Progenitor cell of endocrine pancreas (in vitro differentiated cells): ENCODE measurements at regions not wholly inside any gene's neighbourhood (a gene's known extent, or its start where the extent isn't known, plus 50 kb on each side); places are given as distances from the start of the nearest gene placed in this dataset.
"Not testable (repeated sequence)": the region's sequence is repeated elsewhere in the genome, so short reads cannot be mapped to it uniquely, and the experiment has no call there.

Source experiments
- DNase-seq: peaks from one replicate; pipeline ENCODE4 v3.0.0; 2021; ENCODE audit warnings: low spot score; ENCODE audit not compliant: unreplicated experiment
- H3K27ac Mint-ChIP-seq: 2 replicates; pipeline ENCODE4 v1.8.0; 2021; ENCODE audit warnings: mild to moderate bottlenecking, moderate library complexity, mixed read lengths
- H3K27me3 Mint-ChIP-seq: 2 replicates; pipeline ENCODE4 v1.8.0; 2021; ENCODE audit warnings: mixed read lengths
- H3K36me3 Mint-ChIP-seq: 2 replicates; pipeline ENCODE4 v1.8.0; 2022; ENCODE audit warnings: mixed read lengths; ENCODE audit not compliant: insufficient read depth
- H3K4me1 Mint-ChIP-seq: 2 replicates; pipeline ENCODE4 v1.8.0; 2021; ENCODE audit warnings: low read depth, mixed read lengths
- H3K4me3 Mint-ChIP-seq: 2 replicates; pipeline ENCODE4 v1.8.0; 2021; ENCODE audit warnings: low read depth, mild to moderate bottlenecking, moderate library complexity, mixed read lengths
- H3K9me3 Mint-ChIP-seq: 2 replicates; pipeline ENCODE4 v1.8.0; 2021; ENCODE audit warnings: low read depth, mixed read lengths
- CTCF ChIP-seq: fragments of 200-600 bp; sonication (generic); IDR thresholded peaks from one replicate; pipeline ENCODE4 v1.5.0; 2021; ENCODE audit warnings: antibody characterized with exemption, mild to moderate bottlenecking; ENCODE audit not compliant: unreplicated experiment

DNA sequence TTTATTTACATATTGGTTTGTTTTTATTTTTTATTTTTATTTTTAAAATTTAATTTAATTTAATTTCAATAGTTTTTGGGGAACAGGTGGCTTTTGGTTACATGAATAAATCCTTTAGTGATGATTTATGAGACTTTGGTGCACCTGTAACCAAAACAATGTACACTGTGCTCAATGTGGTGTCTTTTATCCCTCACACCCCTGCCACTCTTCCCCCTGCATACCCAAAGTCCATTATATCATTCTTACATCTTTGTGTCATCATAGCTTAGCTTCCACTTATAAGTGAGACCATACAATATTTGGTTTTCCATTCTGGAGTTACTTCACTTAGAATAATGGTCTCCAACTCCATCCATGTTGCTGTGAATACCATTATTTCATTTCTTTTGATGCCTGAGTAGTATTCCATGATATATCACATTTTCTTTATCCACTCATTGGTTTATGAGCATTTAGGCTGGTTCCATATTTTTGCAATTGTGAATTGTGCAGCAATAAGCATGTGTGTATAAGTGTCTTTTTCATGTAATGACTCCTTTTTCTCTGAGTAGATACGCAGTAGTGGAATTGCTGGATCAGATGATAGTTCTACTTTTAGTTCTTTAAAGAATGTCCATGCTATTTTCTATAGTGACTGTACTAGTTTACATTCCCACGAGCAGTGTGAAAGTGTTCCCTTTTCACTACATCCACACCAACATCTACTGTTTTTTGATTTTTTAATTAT, 157.1 kb downstream of the CPXCR1 start:
- H3K36me3 Mint-ChIP-seq: no peaks in the 10 kb centered on the region
- H3K9me3 Mint-ChIP-seq: peaks cover 28% of the 10 kb centered on the region
- H3K4me3 Mint-ChIP-seq: no peak overlapping the region
- no peaks in the 10 kb centered on the region for H3K27me3 Mint-ChIP-seq
- no peak overlapping the region for H3K27ac Mint-ChIP-seq
- DNase-seq: no peak
- TF ChIP-seq CTCF: no peak
- no peaks in the 10 kb centered on the region for H3K4me1 Mint-ChIP-seq

GRCh38 chrX:88908056-88908455, 161.0 kb downstream of the CPXCR1 start:
- no peaks in the 10 kb centered on the region for H3K4me1 Mint-ChIP-seq
- H3K9me3 Mint-ChIP-seq: peaks cover 18% of the 10 kb centered on the region
- no peaks in the 10 kb centered on the region for H3K36me3 Mint-ChIP-seq
- H3K27ac Mint-ChIP-seq: no peak overlapping the region
- TF ChIP-seq CTCF: no peak
- no peak overlapping the region for H3K4me3 Mint-ChIP-seq
- DNase-seq: no peak
- no peaks in the 10 kb centered on the region for H3K27me3 Mint-ChIP-seq

- DNase-seq: no peak
- no peaks in the 10 kb centered on the region for H3K4me1 Mint-ChIP-seq
- no peaks in the 10 kb centered on the region for H3K9me3 Mint-ChIP-seq
- peaks cover 4% of the 10 kb centered on the region for H3K27me3 Mint-ChIP-seq
- H3K36me3 Mint-ChIP-seq: no peaks in the 10 kb centered on the region
- no peak for TF ChIP-seq CTCF
- no peak overlapping the region for H3K27ac Mint-ChIP-seq
- H3K4me3 Mint-ChIP-seq: no peak overlapping the region
Measured at GRCh38 chrX:88937616-88938015, 190.6 kb downstream of the CPXCR1 start.

- Mint-ChIP-seq H3K4me1 (no peaks in the 10 kb centered on the region), H3K36me3 (no peaks in the 10 kb centered on the region), H3K27ac (no peak overlapping the region), H3K9me3 (no peaks in the 10 kb centered on the region), H3K27me3 (no peaks in the 10 kb centered on the region), H3K4me3 (no peak overlapping the region)
- DNase-seq: no peak
- TF ChIP-seq CTCF: no peak
Measured at GRCh38 chrX:88940904-88941303, 193.9 kb downstream of the CPXCR1 start.

DNA sequence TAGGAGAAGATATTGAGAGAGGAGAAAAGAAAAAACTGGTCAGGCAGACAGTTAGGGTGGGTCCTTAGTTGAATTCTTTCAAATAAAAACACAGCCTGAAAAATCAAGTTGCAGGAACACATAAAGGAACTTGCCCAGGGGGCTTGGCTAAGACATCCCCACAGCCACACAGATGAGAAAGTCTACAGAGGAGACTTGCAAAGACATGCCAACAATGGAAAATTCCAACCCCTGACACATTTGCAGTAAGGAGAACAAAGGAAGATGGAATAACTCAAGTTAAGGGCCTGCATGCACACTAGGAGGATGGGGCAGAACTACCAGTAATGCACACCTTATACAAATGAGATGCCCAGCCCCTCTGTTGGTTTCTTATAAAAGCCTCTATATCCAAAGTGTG, 197.6 kb downstream of the CPXCR1 start:
- H3K9me3 Mint-ChIP-seq: peaks cover 3% of the 10 kb centered on the region
- TF ChIP-seq CTCF: no peak
- H3K27ac Mint-ChIP-seq: no peak overlapping the region

GRCh38 chrX:88956059-88956458, 209.0 kb downstream of the CPXCR1 start:
- H3K4me3 Mint-ChIP-seq, DNase-seq, H3K36me3 Mint-ChIP-seq, H3K27me3 Mint-ChIP-seq, H3K4me1 Mint-ChIP-seq, H3K27ac Mint-ChIP-seq: not testable (repeated sequence)
- peaks cover 29% of the 10 kb centered on the region for H3K9me3 Mint-ChIP-seq

More for the DNA sequence above, 197.6 kb downstream of the CPXCR1 start:
- Mint-ChIP-seq H3K36me3 (no peaks in the 10 kb centered on the region), H3K4me1 (no peaks in the 10 kb centered on the region), H3K4me3 (no peak overlapping the region), H3K27me3 (no peaks in the 10 kb centered on the region)
- no peak for DNase-seq
